Keratinocyte (primary cell): ENCODE measurements at regions not wholly inside any gene's neighbourhood (a gene's known extent, or its start where the extent isn't known, plus 50 kb on each side); places are given as distances from the start of the nearest gene placed in this dataset.

Experiments used
- DNase-seq: peaks from one replicate; pipeline ENCODE4 v3.0.0-alpha.2; 2011; ENCODE audit warnings: low read depth, missing footprints, low spot score
- FAIRE-seq: peaks from 2 replicates; lab custom pipeline; 2011; peaks lifted over from hg19 to GRCh38; lab: Jason Lieb, UNC
- H2AFZ ChIP-seq: 2 replicates; pipeline ENCODE4 v1.6.0; 2012; ENCODE audit warnings: low read length, control low read depth, inconsistent platforms; ENCODE audit not compliant: control insufficient read depth
- H3K27ac ChIP-seq: 2 replicates; pipeline ENCODE4 v1.5.1; 2011; ENCODE audit warnings: low read length; ENCODE audit not compliant: control insufficient read depth, insufficient read depth
- H3K27me3 ChIP-seq: 3 replicates; pipeline ENCODE4 v1.6.0; 2011; ENCODE audit warnings: low read length; ENCODE audit not compliant: control insufficient read depth, insufficient read depth; ENCODE audit errors: extremely low read depth
- H3K36me3 ChIP-seq, 2 experiments: 2 replicates in 1 of 2; 3 replicates in 1 of 2; pipeline ENCODE4 v1.5.1; 2011; ENCODE audit warnings: low read length in 2 of 2, mild to moderate bottlenecking in 1 of 2; ENCODE audit not compliant: control insufficient read depth in 2 of 2, insufficient read depth in 2 of 2; ENCODE audit errors: extremely low read depth in 1 of 2
- H3K4me1 ChIP-seq: 3 replicates; pipeline ENCODE4 v1.5.1; 2011; ENCODE audit warnings: low read length; ENCODE audit not compliant: control insufficient read depth, insufficient read depth; ENCODE audit errors: extremely low read depth
- H3K4me2 ChIP-seq: 3 replicates; pipeline ENCODE4 v1.6.0; 2011; ENCODE audit warnings: low read depth, low read length; ENCODE audit not compliant: control insufficient read depth, insufficient read depth; ENCODE audit errors: extremely low read depth
- H3K4me3 ChIP-seq, 3 experiments: fragments of 200-600 bp in 1 of 3; sonication (generic) in 1 of 3; 2 replicates in 2 of 3; 3 replicates in 1 of 3; pipeline ENCODE4 v1.5.1; 2011 to 2016; ENCODE audit warnings: low read length in 3 of 3, mild to moderate bottlenecking in 3 of 3, control low read depth in 2 of 3, inconsistent platforms in 1 of 3, low read depth in 1 of 3, mixed read lengths in 1 of 3, mixed run types in 1 of 3, moderate library complexity in 1 of 3; ENCODE audit not compliant: control insufficient read depth in 2 of 3, insufficient read depth in 2 of 3; ENCODE audit errors: extremely low read depth in 1 of 3
- H3K79me2 ChIP-seq: 2 replicates; pipeline ENCODE4 v1.6.0; 2012; ENCODE audit warnings: low read length; ENCODE audit not compliant: control insufficient read depth, insufficient read depth
- H3K9ac ChIP-seq: 3 replicates; pipeline ENCODE4 v1.6.0; 2011; ENCODE audit warnings: low read length; ENCODE audit not compliant: control insufficient read depth, insufficient read depth; ENCODE audit errors: extremely low read depth
- H3K9me1 ChIP-seq: 3 replicates; pipeline ENCODE4 v1.6.0; 2011; ENCODE audit warnings: low read length; ENCODE audit not compliant: control insufficient read depth, insufficient read depth; ENCODE audit errors: extremely low read depth
- H3K9me3 ChIP-seq: 2 replicates; pipeline ENCODE4 v1.5.1; 2012; ENCODE audit warnings: low read depth, low read length; ENCODE audit not compliant: control insufficient read depth
- H4K20me1 ChIP-seq: 3 replicates; pipeline ENCODE4 v1.6.0; 2011; ENCODE audit warnings: low read length; ENCODE audit not compliant: control insufficient read depth, insufficient read depth; ENCODE audit errors: extremely low read depth
- EZH2 ChIP-seq: IDR thresholded peaks from one replicate; pipeline ENCODE4 v1.6.1; 2012; ENCODE audit warnings: inconsistent platforms, mild to moderate bottlenecking, low read length, moderate library complexity
- dilution Hi-C: fragments of 300-500 bp; cut with MboI; formaldehyde crosslinking; loops from one replicate; pipeline ENCODE4 v1.7.0; 2020; ENCODE audit warnings: low sequenced_read_pairs; ENCODE audit not compliant: extremely low pct_ligation_motif_present
- TF ChIP-seq, protein P1 (sequence below), 3 experiments: IDR thresholded peaks in 1 of 3; conservative IDR thresholded peaks in 1 of 3; optimal IDR thresholded peaks in 1 of 3; 2 replicates in 2 of 3; 3 replicates in 1 of 3; pipeline versions ENCODE3 to v1.5.1; 2011; ENCODE audit warnings: low read length in 3 of 3, mild to moderate bottlenecking in 3 of 3, moderate library complexity in 2 of 3, control low read depth in 1 of 3, inconsistent platforms in 1 of 3; ENCODE audit not compliant: insufficient read depth in 2 of 3; ENCODE audit errors: extremely low read depth in 1 of 3

DNA sequence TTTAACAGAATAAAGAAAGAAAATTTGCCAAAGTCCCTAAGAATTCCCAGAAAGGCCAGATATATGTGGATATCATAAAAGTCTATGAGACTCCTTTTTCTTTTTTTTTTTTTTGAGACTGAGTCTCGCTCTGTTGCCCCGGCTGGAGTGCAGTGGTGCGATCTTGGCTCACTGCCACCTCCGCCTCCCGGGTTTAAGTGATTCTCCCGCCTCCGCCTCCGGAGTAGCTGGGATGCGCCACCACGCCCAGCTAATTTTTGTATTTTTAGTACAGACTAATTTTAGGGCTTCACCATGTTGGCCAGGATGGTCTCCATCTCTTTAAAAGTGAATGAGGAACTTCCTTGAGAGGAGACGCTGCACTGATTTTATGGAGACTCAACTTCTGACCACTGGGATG lies 335.2 kb downstream of the FBXO15 start:
- no peak for TF ChIP-seq EZH2
- TF ChIP-seq, protein P1, sequence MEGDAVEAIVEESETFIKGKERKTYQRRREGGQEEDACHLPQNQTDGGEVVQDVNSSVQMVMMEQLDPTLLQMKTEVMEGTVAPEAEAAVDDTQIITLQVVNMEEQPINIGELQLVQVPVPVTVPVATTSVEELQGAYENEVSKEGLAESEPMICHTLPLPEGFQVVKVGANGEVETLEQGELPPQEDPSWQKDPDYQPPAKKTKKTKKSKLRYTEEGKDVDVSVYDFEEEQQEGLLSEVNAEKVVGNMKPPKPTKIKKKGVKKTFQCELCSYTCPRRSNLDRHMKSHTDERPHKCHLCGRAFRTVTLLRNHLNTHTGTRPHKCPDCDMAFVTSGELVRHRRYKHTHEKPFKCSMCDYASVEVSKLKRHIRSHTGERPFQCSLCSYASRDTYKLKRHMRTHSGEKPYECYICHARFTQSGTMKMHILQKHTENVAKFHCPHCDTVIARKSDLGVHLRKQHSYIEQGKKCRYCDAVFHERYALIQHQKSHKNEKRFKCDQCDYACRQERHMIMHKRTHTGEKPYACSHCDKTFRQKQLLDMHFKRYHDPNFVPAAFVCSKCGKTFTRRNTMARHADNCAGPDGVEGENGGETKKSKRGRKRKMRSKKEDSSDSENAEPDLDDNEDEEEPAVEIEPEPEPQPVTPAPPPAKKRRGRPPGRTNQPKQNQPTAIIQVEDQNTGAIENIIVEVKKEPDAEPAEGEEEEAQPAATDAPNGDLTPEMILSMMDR (optimal IDR thresholded peaks at IDR 0.05 in 1 of 3, IDR thresholded peaks at IDR 0.05 in 1 of 3, conservative IDR thresholded peaks at IDR 0.05 in 1 of 3; ENCODE audit: extremely low read depth in 1 of 3, insufficient read depth in 2 of 3, low read length in 3 of 3): no peak
- no peaks in the 10 kb centered on the region for H4K20me1 ChIP-seq
- H3K79me2 ChIP-seq: no peaks in the 10 kb centered on the region
- H3K9me1 ChIP-seq: no peaks in the 10 kb centered on the region
- FAIRE-seq: no peak
- dilution Hi-C loops: no loop called here
- H3K9me3 ChIP-seq: no peaks in the 10 kb centered on the region
- no peaks in the 10 kb centered on the region for H3K36me3 ChIP-seq
- no peak overlapping the region for H2AFZ ChIP-seq
- no peaks in the 10 kb centered on the region for H3K27me3 ChIP-seq
- no peak overlapping the region for H3K9ac ChIP-seq
- no peak for DNase-seq
- H3K4me2 ChIP-seq: no peak overlapping the region
- H3K4me1 ChIP-seq: no peaks in the 10 kb centered on the region
- no peak overlapping the region for H3K4me3 ChIP-seq
- H3K27ac ChIP-seq: no peak overlapping the region

DNA sequence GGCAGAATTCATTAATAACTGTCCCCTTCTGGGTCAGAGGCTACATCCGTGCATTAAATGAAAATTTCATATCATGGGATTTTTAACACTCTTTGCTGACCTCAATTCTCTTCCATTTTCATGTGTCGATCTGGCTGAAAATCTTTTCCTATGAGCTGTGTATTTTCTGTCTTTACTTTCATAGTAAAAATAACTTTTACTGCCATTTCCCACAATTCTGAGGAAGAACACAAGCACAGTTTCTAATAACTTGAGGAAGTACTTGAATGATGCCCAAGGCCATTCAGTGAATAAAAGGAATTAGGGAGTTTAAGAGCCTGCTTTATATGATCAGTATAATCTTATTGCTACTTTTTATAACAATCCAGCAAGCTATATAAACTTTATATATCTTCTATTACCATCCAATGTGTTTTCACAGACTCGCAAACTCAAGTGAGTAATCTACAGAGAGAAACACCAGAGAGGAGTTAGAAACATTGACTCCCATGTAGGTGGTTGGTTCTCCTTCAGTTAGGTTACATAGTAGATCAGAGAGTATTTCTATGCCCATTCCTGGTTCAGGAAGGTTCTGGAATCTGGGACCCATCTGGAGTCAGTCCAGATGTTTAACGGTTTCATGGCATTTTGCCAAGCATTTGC lies 340.0 kb downstream of the FBXO15 start:
- Histone ChIP-seq H3K9me1 (no peaks in the 10 kb centered on the region), H3K9me3 (no peaks in the 10 kb centered on the region), H3K4me2 (no peak overlapping the region), H3K36me3 (no peaks in the 10 kb centered on the region), H3K27me3 (no peaks in the 10 kb centered on the region), H4K20me1 (no peaks in the 10 kb centered on the region), H3K27ac (no peak overlapping the region), H3K9ac (no peak overlapping the region), H3K4me3 (no peak overlapping the region), H2AFZ (no peak overlapping the region), H3K4me1 (no peaks in the 10 kb centered on the region), H3K79me2 (no peaks in the 10 kb centered on the region)
- no peak for TF ChIP-seq EZH2
- TF ChIP-seq, protein P1 (optimal IDR thresholded peaks at IDR 0.05 in 1 of 3, IDR thresholded peaks at IDR 0.05 in 1 of 3, conservative IDR thresholded peaks at IDR 0.05 in 1 of 3; ENCODE audit: extremely low read depth in 1 of 3, insufficient read depth in 2 of 3, low read length in 3 of 3): no peak
- no peak for FAIRE-seq
- dilution Hi-C loops: no loop called here
- DNase-seq: no peak
